GM12892 (cell line): ENCODE measurements at regions not wholly inside any gene's neighbourhood (a gene's known extent, or its start where the extent isn't known, plus 50 kb on each side); places are given as distances from the start of the nearest gene placed in this dataset.

Experiments used
- POLR2A ChIP-seq: IDR thresholded peaks from 2 replicates; pipeline ENCODE4 v1.6.1; 2011; ENCODE audit warnings: low read depth, low read length, control low read depth
- POLR2AphosphoS5 ChIP-seq: IDR thresholded peaks from 2 replicates; pipeline ENCODE4 v1.6.1; 2011; ENCODE audit warnings: low read depth, low read length, control low read depth
- TAF1 ChIP-seq: IDR thresholded peaks from 2 replicates; pipeline ENCODE4 v1.6.1; 2011; ENCODE audit warnings: low read depth, mild to moderate bottlenecking, control low read depth, low read length, borderline replicate concordance

- no peak for TF ChIP-seq POLR2A
- no peak for TF ChIP-seq TAF1
- no peak for TF ChIP-seq POLR2AphosphoS5
These were observed 1167.3 kb downstream of the UQCRFS1 start for GRCh38 chr19:28045621-28046020.
